C4-2B (cell line): ENCODE measurements at regions not wholly inside any gene's neighbourhood (a gene's known extent, or its start where the extent isn't known, plus 50 kb on each side); places are given as distances from the start of the nearest gene placed in this dataset.

ENCODE experiments used
- H3K27ac ChIP-seq: fragments of 450-650 bp; 2 replicates; pipeline ENCODE4 v1.5.1; 2017
- ZFX ChIP-seq: fragments of 450-650 bp; IDR thresholded peaks from 2 replicates; pipeline ENCODE4 v1.6.1; 2017
- TF ChIP-seq, protein P1 (sequence below): fragments of 450-650 bp; conservative IDR thresholded peaks from 2 replicates; pipeline ENCODE4 v1.5.1; 2017; ENCODE audit warnings: mild to moderate bottlenecking

DNA sequence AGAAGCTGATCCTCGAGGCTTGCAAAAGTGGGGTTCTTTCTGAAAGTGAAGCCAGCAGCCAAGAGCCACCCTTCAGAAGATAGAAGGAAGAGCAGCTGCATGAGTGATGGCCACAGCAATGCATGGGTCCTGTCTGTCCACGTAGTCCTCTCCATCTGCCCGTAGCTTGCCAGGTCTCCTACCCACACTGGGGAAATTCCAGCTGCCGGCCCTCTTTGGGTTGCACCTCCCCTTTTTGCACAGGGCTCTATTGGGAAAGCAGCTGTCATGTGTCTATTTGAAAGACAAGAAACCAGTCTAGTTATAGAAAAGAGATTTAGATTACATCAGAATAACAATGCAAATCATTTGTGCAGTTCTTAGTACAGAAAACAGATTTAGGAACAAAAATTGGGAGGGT lies 204.4 kb downstream of the GIPC2 start:
- H3K27ac ChIP-seq: no peak overlapping the region
- no peak for TF ChIP-seq ZFX
- TF ChIP-seq, protein P1, sequence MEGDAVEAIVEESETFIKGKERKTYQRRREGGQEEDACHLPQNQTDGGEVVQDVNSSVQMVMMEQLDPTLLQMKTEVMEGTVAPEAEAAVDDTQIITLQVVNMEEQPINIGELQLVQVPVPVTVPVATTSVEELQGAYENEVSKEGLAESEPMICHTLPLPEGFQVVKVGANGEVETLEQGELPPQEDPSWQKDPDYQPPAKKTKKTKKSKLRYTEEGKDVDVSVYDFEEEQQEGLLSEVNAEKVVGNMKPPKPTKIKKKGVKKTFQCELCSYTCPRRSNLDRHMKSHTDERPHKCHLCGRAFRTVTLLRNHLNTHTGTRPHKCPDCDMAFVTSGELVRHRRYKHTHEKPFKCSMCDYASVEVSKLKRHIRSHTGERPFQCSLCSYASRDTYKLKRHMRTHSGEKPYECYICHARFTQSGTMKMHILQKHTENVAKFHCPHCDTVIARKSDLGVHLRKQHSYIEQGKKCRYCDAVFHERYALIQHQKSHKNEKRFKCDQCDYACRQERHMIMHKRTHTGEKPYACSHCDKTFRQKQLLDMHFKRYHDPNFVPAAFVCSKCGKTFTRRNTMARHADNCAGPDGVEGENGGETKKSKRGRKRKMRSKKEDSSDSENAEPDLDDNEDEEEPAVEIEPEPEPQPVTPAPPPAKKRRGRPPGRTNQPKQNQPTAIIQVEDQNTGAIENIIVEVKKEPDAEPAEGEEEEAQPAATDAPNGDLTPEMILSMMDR: no peak

DNA sequence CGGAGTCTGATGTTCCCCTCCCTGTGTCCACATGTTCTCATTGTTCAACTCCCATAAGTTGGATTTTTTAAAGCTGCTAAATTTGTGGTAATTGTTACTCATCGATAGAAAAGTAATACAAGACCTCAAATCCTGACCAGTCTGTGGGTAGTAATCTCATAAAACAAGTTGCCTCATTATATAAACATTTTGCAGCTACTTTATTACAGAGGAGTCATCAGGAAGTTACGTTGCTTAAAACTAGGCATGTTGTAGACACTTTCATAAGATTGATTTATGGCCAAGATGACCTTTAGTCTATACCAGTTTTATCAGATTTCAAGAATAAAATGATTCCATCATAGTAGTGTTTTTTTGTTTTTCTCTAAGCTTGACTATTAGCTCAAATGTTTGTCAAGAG lies 208.8 kb downstream of the GIPC2 start:
- H3K27ac ChIP-seq: no peak overlapping the region
- no peak for TF ChIP-seq ZFX
- TF ChIP-seq, protein P1: no peak

DNA sequence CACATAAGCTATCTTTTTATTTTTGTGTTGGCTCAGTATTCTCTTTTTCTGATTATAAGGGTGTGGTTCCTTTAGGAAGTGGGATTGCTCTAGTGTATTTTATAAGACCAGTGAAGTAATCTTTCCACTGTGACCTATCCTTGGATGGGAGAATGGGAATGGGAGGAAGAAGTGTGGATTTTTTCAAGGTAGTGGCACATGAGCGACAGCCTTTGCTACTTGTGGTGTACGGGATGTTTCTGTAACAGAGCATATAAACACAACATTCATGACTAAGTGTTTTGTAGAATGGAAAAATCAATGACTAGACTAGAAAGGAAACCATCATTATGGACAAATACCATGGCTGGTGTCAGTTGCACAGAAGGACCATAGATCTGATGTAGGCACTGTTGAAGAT lies 209.6 kb downstream of the GIPC2 start:
- no peak for TF ChIP-seq ZFX
- TF ChIP-seq, protein P1: no peak
- H3K27ac ChIP-seq: no peak overlapping the region

DNA sequence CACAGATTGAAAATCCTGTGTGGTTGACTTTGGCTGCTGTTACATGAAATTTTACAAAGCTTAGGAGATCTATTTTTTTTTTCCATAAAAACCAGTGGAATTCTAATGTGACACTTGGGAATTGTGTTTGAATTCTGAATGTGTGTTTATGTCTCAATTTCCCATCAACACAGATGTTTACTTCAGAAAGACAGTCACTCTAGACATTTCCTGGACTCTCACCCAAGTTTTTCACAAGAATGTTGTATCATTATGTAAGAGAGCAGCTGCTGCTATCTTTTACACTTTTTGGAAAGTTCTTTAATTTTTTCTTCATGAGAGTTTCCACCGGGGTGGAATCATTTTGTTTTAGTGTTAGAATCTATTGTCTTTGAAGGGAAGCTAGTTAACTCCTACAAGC lies 210.1 kb downstream of the GIPC2 start:
- TF ChIP-seq, protein P1: no peak
- no peak for TF ChIP-seq ZFX
- no peak overlapping the region for H3K27ac ChIP-seq

DNA sequence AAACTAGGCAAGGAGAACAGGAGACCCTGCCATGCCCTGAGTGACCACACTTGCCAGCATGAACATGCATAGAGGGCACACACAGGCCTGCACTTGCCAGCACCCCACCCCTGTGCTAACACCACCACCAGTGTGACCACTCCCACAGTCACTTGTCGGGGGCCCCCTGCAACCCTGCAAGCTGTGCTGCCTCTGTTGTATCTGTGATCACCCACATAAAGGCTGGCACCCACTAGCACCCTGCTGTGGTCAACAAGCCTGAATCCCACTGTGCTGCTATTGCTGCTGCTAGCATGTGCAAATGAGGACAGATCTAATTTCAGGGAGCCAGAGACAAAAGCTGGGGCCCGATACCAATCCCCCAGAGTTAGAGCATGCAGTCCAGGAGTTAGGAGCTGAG lies 217.7 kb downstream of the GIPC2 start:
- TF ChIP-seq ZFX: no peak
- TF ChIP-seq, protein P1: no peak
- H3K27ac ChIP-seq: no peak overlapping the region

DNA sequence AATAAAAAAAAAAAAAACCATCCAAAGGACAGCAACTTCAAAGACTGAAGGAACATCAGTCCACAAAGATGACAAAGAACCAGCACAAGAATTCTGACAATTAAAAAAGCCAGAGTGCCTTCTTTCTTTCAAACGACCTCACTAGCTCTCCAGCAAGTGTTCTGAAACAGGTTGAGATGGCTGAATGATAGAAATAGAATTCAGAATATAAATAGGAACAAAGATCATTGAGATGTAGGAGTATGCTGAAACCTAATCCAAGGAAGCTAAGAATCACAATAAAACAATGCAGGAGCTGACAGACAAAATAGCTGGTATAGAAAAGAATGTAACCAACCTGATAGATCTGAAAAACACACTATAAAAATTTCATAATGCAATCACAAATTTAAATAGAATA lies 218.2 kb downstream of the GIPC2 start:
- H3K27ac ChIP-seq: no peak overlapping the region
- TF ChIP-seq, protein P1: no peak
- no peak for TF ChIP-seq ZFX

DNA sequence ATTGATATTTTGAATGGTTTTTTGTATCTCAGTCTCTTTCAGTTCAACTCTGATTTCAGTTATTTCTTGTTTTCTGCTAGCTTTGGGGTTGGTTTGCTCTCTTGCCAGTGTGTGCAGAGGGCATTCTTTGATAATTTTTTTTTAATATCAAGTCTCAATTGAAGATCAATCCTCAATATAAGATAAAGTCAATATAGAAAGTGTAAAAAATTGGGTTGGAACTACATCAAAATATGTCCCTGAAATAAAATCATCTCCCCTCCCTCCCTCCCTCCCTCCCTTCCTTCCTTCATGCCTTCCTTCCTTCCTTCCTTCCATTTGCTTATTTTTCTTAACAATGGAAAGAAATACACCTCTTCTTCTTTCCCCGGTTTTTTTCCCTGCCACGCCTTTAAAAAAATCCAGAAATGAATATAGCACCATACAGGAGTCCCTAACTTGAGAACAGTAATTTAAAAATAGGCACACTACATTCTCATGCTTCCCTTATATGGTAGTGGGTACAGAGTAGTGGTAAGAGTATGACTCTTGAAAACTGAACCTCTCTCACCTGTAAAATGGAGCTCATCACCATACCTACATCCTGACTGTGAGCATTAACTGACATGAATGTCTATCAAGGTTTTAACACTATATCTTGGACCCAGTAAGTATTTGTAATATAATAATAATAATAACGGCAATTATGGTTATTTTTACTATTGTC lies 221.9 kb downstream of the GIPC2 start:
- no peak overlapping the region for H3K27ac ChIP-seq
- TF ChIP-seq, protein P1: no peak
- TF ChIP-seq ZFX: no peak
